Glomerular visceral epithelial cell (primary cell): ENCODE measurements at regions not wholly inside any gene's neighbourhood (a gene's known extent, or its start where the extent isn't known, plus 50 kb on each side); places are given as distances from the start of the nearest gene placed in this dataset.
"Not testable (repeated sequence)": the region's sequence is repeated elsewhere in the genome, so short reads cannot be mapped to it uniquely, and the experiment has no call there.

Experiments
- DNase-seq: peaks from one replicate; pipeline ENCODE4 v3.0.0-alpha.2; 2016; ENCODE audit errors: extremely low spot score

DNA sequence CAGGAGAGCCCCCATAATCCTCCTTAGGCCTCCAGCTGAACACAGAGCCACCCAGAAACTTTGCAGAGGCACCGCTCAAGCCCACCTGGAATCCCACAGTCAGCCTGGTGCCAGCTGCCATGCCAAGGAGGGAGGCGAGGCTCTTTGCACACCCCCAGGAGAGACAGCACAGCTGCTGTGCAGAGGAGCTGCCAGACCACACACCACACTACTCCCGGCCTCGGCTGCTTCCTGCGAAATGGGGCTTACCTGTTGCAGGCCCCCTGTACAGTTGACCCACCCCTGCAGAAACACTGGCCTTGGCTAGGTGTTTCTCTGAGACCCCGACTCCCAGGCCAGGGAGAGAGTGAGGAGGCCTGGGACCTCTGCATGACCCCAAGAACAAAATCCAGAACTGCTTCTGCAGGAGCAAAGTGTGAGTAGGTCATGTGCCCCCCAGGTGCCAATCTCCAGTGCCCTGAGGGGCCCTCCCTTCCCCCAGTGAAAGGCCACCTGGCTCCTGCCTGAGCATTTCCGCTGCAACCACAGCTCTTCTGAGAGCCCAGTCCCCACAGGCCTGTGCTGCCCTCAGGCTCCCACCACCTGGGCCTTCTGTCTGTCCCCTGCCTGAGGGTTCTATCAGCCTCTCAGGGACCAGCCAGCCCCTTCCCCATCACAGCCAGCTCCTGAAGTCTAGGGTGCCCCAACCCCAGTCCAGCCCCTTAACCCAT lies 580.4 kb downstream of the UQCRFS1 start:
- no peak for DNase-seq

GRCh38 chr19:28631961-28632360 lies 581.0 kb downstream of the UQCRFS1 start:
- DNase-seq: no peak

DNA sequence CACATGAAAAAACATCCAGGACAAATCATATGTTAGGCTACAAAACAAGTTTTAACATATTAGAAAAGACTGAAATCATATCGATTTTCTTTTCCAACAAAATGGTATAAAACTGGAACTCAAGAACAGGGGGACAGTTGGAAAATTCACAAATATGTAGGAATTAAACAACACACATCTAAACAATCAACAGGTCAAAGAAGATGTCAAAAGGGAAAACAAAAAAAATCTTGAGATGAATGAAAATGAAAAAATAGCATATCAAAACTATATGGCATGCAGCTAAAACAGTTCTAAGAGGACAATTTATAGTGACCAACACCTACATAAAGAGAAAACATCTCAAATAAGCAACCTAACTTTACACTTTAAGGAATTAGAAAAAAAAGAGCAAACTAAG lies 585.3 kb downstream of the UQCRFS1 start:
- no peak for DNase-seq

DNA sequence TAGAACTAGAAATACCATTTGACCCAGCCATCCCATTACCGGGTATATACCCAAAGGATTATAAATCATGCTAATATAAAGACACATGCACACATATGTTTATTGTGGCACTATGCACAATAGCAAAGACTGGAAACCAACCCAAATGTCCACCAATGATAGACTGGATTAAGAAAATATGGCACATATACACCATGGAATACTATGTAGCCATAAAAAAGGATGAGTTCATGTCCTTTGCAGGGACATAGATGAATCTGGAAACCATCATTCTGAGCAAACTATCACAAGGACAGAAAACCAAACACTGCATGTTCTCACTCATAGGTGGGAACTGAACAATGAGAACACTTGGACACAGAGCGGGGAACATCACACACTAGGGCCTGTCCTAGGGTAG lies 586.5 kb downstream of the UQCRFS1 start:
- DNase-seq: not testable (repeated sequence)

GRCh38 chr19:28619816-28620429 lies 593.0 kb downstream of the UQCRFS1 start:
- DNase-seq: no peak

DNA sequence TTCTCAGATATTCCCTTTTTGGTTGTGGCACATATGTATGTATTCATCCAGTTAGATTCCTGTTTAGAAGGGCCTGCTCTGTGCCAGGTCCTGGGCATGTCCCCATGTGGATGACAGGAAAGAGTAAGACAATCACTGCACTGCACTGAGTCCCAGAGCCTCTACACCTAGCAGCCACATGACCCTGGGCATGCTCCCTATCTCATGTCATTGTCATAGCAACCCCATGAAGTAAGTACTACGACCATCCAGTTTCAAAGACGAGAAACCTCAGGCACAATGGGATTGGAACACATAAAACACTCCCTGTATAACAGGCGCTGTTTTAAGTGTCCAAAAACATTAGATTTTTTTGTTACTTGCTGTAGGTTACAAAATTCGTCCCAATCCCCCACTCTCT lies 594.4 kb downstream of the UQCRFS1 start:
- DNase-seq: no peak

GRCh38 chr19:28615966-28616365 lies 597.0 kb downstream of the UQCRFS1 start:
- DNase-seq: no peak

DNA sequence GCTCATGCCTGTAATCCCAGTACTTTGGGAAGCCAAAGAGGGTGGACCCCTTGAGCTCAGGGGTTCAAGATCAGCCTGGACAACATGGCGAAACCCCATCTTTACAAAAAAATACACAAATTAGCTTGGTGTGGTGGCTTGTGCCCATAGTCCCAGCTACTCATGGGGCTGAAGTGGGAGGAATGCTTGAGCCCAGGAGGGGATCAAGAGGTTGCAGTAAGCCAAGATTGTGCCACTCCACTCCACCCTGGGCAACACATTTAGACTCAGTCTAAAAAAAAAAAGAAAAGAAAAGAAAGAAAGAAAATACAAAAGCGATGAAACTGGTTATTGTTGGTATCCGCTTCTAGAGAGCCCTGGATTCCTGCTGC lies 597.4 kb downstream of the UQCRFS1 start:
- no peak for DNase-seq

DNA sequence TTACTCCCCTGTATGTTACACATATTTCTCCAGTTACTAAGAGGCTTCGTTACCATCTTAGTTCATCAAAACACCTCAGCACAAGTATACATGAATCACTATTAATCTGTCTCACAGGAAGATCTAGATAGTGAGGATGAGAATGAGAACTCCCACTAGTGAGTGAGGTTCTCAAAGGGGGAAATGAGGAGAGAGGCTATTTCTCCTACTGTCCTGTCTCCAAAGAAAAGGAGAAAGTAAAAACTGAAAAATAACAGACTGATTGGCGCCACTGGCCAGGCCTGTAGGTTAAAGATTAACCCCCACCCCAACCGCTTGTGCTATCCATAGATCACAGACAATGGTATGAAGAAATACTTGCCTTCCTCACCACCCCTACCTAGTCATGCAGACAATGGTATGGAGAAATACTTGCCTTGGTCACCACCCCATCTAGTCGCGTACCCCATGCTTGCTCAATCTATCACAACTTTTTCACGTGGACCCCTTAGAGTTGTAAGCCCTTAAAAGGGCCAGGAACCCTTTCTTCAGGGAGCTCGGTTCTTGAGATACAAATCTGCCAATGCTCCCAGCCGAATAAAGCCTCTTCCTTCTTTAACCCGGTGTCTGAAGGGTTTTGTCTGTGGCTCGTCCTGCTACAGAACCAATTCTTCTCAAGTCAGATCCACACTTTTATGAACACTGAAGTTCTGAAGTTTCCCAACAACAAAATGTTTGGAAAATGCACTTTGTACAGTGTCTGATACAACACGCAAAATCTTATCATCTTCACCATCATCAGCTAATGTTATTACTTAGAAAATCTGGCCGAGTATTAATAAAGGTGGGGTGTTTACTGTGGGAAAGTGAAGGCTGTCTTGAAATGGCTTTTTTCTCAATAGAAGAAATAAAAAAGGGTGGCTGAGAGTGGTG lies 598.1 kb downstream of the UQCRFS1 start:
- DNase-seq: no peak

DNA sequence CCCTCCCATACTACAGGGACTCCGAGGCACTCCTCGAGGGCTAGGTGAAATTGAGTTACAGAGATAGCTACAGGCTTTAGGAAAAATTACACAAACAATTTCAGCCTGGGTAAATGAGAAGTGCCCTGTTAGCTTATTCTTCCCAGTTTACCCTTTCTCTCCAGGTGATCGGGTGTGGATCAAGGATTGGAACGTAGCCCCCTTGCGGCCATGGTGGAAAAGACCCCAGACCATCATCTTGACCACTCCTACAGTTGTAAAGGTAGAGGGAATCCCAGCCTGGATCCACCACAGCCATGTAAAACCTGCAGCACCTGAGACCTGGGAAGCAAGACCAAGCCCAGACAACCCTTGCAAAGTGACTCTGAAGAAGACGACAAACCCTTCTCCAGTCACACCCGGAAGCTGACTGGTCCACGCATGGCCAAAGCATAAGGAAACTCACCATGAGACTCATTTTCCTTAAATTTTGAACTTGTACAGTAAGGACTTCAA lies 600.6 kb downstream of the UQCRFS1 start:
- no peak for DNase-seq

GRCh38 chr19:28611227-28611914 lies 601.6 kb downstream of the UQCRFS1 start:
- not testable (repeated sequence) for DNase-seq

DNA sequence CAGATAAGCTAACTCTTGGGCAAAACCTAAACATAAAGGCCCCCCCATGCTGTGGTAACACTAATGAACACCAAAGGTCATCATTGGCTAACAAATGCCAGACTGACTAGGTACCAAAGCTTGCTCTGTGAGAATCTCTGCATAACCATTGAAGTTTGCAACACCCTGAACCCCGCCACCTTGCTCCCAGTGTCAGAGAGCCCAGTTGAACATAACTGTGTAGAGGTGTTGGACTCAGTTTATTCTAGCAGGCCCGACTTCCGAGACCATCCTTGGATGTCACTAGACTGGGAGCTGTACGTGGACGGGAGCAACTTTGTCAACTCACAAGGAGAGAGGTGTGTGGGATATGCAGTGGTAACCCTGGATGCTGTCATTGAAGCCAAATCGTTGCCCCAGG lies 602.2 kb downstream of the UQCRFS1 start:
- no peak for DNase-seq

DNA sequence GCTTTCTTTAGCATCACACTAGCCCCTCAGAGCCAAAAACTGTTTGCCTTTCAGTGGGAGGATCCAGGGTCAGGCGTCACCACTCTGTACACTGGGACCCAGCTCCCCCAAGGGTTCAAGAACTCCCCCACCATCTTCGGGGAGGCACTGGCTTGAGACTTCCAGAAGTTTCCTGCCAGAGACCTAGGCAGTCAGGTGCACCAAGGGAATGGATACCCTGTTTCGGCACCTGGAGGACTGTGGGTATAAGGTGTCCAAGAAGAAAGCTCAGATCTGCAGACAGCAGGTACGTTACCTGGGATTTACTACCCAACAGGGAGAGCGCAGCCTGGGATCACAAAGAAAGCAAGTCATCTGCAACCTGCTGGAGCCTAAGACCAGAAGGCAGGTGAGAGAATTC lies 603.0 kb downstream of the UQCRFS1 start:
- DNase-seq: no peak

GRCh38 chr19:28609091-28609755 lies 603.7 kb downstream of the UQCRFS1 start:
- no peak for DNase-seq

DNA sequence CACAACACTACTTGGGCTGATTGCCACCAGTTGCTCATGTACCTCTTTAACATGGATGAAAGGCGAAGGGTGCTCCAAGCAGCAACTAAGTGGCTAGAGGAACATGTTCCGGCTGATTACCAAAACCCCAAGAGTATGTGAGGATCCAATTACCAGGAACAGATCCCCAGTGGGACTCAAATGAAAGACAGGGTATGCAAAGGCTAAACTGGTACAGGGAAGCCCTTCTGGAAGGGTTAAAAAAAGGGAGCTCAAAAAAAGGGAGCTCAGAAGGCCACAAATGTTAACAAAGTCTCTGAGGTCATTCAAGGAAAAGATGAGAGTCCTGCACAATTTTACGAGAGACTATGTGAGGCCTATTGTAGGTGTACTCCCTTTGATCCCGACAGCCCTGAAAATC lies 604.7 kb downstream of the UQCRFS1 start:
- DNase-seq: no peak

GRCh38 chr19:28607066-28607583 lies 605.8 kb downstream of the UQCRFS1 start:
- no peak for DNase-seq

GRCh38 chr19:28606269-28607032 lies 606.5 kb downstream of the UQCRFS1 start:
- DNase-seq: no peak

- no peak for DNase-seq
These were observed 607.3 kb downstream of the UQCRFS1 start for GRCh38 chr19:28605501-28606268.

- no peak for DNase-seq
These were observed 609.5 kb downstream of the UQCRFS1 start for GRCh38 chr19:28603453-28603852.
